ENCODE measurements at regions not wholly inside any gene's neighbourhood (a gene's known extent, or its start where the extent isn't known, plus 50 kb on each side); places are given as distances from the start of the nearest gene placed in this dataset.

- intact Hi-C loops (cut with micrococcal nuclease) = no loop called here
- no peaks in the 10 kb centered on the region for H3K36me3 ChIP-seq (ENCODE audit: control insufficient read depth in 2 of 2, extremely low read depth in 1 of 2, insufficient read depth in 2 of 2, low read length in 2 of 2)
- DNase-seq (ENCODE audit: low read depth, low spot score) (no peak), FAIRE-seq (no peak)
- H3K4me1 ChIP-seq (ENCODE audit: control insufficient read depth, extremely low read depth, insufficient read depth, low read length) = peaks cover 18% of the 10 kb centered on the region
- H2AFZ ChIP-seq (ENCODE audit: low read depth, low read length) = no peak overlapping the region
- dilution Hi-C loops (cut with MboI; ENCODE audit: extremely low pct_ligation_motif_present, low sequenced_read_pairs) = no loop called here
- no peak overlapping the region for H3K27ac ChIP-seq (ENCODE audit: insufficient read depth, low read depth, low read length)
- H3K9me3 ChIP-seq (replicated peaks; ENCODE audit: control insufficient read depth, insufficient read depth, low read length) = no peaks in the 10 kb centered on the region
- TF ChIP-seq CTCF (IDR thresholded peaks at IDR 0.05; ENCODE audit: extremely low read depth in 1 of 2, insufficient read depth in 1 of 2, low read depth in 1 of 2, low read length in 2 of 2) (no peak), JUN (IDR thresholded peaks at IDR 0.05; ENCODE audit: borderline replicate concordance, insufficient read depth, insufficient read length, low read depth) (no peak), FOS (IDR thresholded peaks at IDR 0.05; ENCODE audit: borderline replicate concordance, insufficient read depth, low read length) (no peak), MYC (IDR thresholded peaks at IDR 0.05; ENCODE audit: low read depth, low read length) (no peak), EZH2 (IDR thresholded peaks at IDR 0.05; ENCODE audit: borderline replicate concordance, low read depth, low read length, severe bottlenecking) (no peak), MAX (IDR thresholded peaks at IDR 0.05; ENCODE audit: insufficient read depth, insufficient read length) (no peak), POLR2AphosphoS5 (IDR thresholded peaks at IDR 0.05; ENCODE audit: insufficient read depth, low read depth, low read length) (no peak), POLR2A (IDR thresholded peaks at IDR 0.05; ENCODE audit: low read depth, low read length) (no peak), GATA2 (IDR thresholded peaks at IDR 0.05; ENCODE audit: insufficient read depth, insufficient read length, low read depth, low read length) (no peak)
- no peak overlapping the region for H3K4me2 ChIP-seq (ENCODE audit: insufficient read depth, low read length)
- no peaks in the 10 kb centered on the region for H3K9me1 ChIP-seq (replicated peaks; ENCODE audit: control insufficient read depth, extremely low read depth, insufficient read depth, low read length)
- H4K20me1 ChIP-seq (replicated peaks; ENCODE audit: control insufficient read depth, extremely low read depth, insufficient read depth, low read length) = no peaks in the 10 kb centered on the region
- no peak overlapping the region for H3K9ac ChIP-seq (replicated peaks; ENCODE audit: extremely low read depth, insufficient read depth, low read length)
- no peak overlapping the region for H3K4me3 ChIP-seq (replicated peaks in 1 of 3; ENCODE audit: insufficient read depth in 1 of 3, low read depth in 1 of 3, low read length in 3 of 3)
- peaks cover 0 to 2% of the 10 kb centered on the region in 2 experiments for H3K27me3 ChIP-seq (ENCODE audit: control insufficient read depth in 2 of 2, insufficient read depth in 2 of 2, low read length in 2 of 2)
- CTCF ChIA-PET = interaction anchor here (1.0 kb wide), 1 partner anchor 50 kb away, joined by 3 read pairs; no protein-coding TSS in a partner anchor
- BruUV-seq (replicated peaks) = no TSS peak
- POLR2A ChIA-PET = no interaction called here
- no peaks in the 10 kb centered on the region for H3K79me2 ChIP-seq (ENCODE audit: control insufficient read depth, insufficient read depth, low read length)
Measured at GRCh38 chr11:19513253-19513652, 199.4 kb upstream of the NAV2 start.

Data from endothelial cell of umbilical vein (primary cell).